ENCODE measurements at regions not wholly inside any gene's neighbourhood (a gene's known extent, or its start where the extent isn't known, plus 50 kb on each side); places are given as distances from the start of the nearest gene placed in this dataset.
"Not testable (repeated sequence)": the region's sequence is repeated elsewhere in the genome, so short reads cannot be mapped to it uniquely, and the experiment has no call there.

- not testable (repeated sequence) for DNase-seq (ENCODE audit: low read depth)
These were observed 2296.2 kb upstream of the RAG2 start for GRCh38 chr11:38894201-38894600.

DNA sequence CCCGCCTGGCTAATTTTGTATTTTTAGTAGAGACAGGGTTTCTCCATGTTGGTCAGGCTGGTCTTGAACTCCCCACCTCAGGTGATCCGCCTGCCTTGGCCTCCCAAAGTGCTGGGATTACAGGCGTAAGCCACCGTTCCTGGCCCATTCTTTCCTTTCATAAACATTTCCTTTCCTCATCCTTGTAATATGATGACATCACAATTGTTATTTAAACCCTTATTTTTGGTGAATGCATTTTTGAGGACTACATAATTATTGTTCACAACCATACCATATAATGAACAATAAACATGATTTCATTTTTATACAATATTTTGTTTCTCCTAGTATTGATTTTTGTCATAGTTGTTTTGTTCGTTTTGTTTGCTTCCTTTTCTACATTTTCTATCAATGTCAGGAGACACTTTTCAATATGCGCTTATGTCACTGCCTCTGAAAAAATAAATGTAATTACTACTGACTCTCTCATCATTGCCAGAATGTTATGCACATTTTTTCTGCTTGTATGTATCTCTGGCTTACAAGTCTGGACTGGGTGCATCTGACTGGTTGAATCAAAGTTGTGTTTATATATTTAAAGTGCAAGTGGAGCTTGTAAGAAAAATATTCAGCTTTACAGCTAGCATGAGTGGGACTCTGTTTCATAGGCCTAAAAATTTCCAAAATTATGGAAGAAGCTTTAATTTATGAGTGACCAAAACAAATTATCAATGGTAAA is 2286.3 kb upstream of the RAG2 start:
- DNase-seq (ENCODE audit: low read depth): no peak

- DNase-seq (ENCODE audit: low read depth): no peak
These were observed 2269.3 kb upstream of the RAG2 start for GRCh38 chr11:38867338-38867737.

- no peak for DNase-seq (ENCODE audit: low read depth)
These were observed 2267.9 kb upstream of the RAG2 start for GRCh38 chr11:38865922-38866321.

DNA sequence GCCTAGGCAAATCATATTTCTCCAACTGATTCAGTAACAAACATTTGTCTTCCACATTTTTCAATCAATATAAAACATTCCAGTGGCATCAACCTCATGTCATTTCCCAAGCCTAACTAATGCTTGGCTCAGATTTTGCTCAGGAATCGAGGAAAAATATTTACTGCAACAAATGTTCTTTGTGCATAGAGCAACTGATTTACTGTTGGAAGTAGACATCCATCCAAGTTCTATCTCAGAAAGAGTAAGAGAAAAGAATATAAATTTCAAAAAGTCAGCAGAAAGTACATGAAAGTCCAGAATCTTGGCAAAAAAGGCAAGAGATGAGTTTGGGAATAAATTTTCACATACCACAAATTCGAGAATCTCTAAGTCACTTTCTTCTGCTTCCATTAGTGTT is 2245.0 kb upstream of the RAG2 start:
- DNase-seq (ENCODE audit: low read depth): no peak

DNA sequence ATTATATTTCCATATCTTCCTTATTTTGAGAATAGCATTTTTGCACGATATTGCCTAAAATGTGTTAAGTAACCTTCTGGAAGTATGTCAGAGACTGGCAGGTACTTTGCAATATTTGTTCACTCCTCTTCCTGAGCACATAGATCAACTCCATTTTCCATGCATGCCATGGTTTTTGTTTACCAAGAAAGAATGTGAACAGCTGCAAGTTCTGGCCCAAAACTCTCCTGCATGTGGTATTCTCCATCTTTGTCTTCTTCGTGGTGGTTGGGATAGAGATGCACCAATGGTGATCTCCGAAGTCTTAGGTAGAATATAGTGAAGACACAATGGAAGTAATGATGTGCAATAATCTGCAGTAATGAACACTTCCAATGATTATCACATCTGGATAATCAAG is 2241.0 kb upstream of the RAG2 start:
- no peak for DNase-seq (ENCODE audit: low read depth)

GRCh38 chr11:38835966-38836365 is 2237.9 kb upstream of the RAG2 start:
- DNase-seq (ENCODE audit: low read depth): no peak

DNA sequence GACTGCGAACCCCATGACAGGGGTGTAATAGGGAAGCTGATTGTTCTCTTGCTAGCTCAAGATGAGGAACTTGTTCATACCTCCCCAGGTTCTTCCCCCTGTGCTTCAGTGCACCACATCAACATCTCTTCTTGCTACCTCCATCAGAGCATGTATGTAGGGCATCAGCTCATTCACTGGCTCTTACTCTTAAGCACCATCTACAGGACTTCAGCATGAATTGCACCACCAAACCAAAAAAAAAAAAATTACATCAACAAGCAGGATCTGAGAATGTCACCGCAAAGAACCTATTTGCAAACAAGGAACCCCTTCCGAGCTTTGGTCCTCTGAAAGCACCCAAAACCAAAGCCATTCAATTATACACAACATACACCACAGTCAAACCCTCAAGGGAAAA is 2226.5 kb upstream of the RAG2 start:
- no peak for DNase-seq (ENCODE audit: low read depth)

- DNase-seq (ENCODE audit: low read depth): not testable (repeated sequence)
These were observed 2223.8 kb upstream of the RAG2 start for GRCh38 chr11:38821786-38822185.

GRCh38 chr11:38819981-38820380 is 2221.9 kb upstream of the RAG2 start:
- no peak for DNase-seq (ENCODE audit: low read depth)

- DNase-seq (ENCODE audit: low read depth): no peak
These were observed 2220.7 kb upstream of the RAG2 start for GRCh38 chr11:38818720-38819119.

DNA sequence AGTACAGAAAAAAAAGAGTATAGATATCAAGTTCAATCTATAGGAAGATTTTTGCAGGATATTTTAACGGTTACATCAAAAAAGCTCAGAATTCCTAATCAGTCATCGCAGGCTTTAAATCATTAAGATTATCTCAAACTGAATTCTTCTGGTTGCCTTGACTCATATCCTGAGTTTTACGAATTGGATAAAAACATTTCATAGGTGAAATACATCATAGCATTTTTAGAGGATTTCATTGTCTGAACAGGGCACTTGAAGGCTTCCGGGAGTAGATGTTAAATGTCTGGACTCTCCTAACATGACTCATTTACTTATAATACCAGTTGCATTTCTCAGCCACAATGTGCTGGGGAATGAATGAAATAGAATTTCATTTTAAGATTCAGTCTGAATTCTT is 2216.6 kb upstream of the RAG2 start:
- no peak for DNase-seq (ENCODE audit: low read depth)

DNA sequence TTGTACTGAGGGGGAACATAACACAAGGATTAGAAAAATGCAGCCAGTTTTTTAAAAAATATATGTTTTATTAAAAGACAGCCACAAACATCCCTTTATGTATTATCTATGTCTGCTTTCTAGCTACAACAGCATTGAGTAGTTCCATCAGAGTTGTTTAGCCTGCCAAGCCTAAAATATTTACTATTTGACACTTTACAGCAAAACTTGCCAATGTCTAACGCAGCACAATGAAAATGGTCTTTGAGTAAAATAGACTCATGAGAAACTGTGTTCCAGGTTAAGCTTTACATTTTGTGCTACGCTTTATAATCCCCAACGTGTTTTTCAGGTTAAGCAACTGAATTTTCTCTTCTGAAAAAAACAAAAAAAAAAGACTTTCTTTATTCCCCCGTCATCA is 2211.5 kb upstream of the RAG2 start:
- DNase-seq (ENCODE audit: low read depth): no peak

DNA sequence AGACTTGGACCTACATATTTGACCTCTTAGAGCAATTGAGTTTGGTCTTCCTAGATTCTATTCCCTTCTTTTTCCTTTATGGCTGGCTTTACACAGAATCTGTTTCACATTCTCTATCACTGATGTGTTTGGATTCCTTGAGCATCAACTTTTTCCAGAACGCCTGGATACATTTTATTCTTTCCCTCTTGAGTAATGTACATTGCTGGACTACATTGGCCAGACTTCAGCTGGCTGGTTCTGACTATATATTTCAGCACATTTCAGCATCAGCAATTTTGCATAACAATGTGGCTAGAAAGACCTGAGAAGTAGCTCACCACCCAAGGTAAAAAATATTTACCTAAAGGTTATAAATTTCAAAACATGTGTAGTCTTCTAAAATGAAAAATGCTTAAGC is 2198.2 kb upstream of the RAG2 start:
- DNase-seq (ENCODE audit: low read depth): no peak

DNA sequence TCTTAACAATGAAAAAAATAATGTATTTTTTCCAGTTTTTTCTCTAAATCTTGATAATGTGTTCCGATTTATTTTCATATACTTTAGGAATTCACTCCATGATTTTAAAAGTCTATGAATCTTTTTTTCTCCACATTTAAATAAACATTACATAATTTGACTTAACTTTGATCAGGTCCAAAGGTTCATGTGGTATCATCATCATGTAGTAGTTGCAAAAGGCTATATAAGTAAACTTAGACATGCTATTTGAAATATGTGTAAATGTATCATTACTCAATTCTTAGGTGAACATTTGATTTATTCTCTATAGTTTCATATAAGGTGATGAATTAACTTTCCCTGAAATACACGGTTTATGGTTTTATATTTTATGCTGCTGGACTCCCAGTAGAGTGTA is 2197.0 kb upstream of the RAG2 start:
- no peak for DNase-seq (ENCODE audit: low read depth)

DNA sequence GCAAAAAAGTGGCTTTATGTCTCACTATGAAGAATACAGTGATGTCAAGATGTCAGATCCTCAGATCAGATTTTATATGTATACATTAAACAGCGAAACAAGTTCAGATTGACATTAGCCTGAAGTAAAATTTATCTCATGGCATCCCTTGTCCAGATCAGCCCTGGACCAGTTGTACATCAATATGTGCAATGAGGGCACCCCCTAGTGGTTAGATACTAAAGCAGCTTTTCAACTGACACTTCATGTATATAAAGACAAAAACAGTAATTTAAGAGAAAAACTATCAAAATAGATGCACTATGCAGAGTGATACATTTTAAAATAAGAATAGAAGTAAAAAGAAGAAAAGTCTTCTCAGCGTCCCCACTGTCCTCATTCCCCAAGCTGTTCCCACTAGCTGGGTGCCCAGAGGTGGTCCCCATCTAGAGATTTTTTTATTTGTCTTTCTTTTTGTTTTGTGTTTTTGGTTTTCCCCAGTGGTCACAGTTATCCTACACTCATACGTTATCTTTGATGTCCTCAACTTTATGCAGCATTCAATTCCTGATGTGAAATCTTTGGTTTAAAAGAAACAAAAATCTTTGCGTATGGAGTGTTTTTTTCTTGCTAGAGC is 2193.4 kb upstream of the RAG2 start:
- DNase-seq (ENCODE audit: low read depth): no peak

- DNase-seq (ENCODE audit: low read depth): no peak
These were observed 2190.5 kb upstream of the RAG2 start for GRCh38 chr11:38788561-38788960.

GRCh38 chr11:38784164-38784563 is 2186.1 kb upstream of the RAG2 start:
- DNase-seq (ENCODE audit: low read depth): no peak

DNA sequence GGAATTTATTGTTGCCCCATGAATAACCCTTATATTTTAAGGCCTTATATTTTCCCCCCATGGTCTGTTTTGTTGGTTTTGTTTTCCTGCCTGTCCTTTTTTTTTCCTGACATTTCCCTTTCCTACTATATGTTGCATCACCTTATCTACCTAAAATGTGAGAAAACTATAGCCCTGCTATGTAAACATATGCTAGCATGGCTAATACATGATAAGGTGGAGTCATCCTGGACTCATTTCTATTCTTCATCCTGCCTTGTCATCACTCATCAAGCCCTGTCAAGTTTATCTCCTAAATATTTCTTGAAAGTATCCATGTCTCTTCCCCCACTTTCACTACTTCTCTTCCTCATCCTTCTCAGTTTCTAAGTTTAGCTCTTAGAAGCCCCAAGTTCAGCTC is 2168.8 kb upstream of the RAG2 start:
- no peak for DNase-seq (ENCODE audit: low read depth)

GRCh38 chr11:38759394-38759793 is 2161.4 kb upstream of the RAG2 start:
- DNase-seq (ENCODE audit: low read depth): no peak

- no peak for DNase-seq (ENCODE audit: low read depth)
These were observed 2158.5 kb upstream of the RAG2 start for GRCh38 chr11:38756537-38756936.

DNA sequence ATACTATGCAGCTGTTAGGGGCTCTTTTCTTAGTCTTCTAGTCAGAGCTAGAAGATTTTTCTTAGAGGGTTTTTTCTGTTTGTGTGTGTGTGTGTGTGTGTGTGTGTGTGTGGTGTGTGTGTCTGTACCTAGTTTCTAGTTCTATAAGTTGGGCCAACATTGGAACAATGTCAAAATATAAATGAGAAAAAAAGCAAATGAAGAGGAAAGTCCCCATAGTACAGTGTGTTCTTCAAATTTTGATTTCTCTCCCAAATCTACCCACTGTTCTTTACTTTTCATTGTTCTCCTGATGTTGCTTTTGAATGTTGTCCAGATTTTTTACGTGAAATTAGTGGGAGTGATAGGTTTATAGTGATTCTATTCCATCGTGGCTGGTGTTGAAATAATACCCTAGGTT is 2153.4 kb upstream of the RAG2 start:
- no peak for DNase-seq (ENCODE audit: low read depth)

DNA sequence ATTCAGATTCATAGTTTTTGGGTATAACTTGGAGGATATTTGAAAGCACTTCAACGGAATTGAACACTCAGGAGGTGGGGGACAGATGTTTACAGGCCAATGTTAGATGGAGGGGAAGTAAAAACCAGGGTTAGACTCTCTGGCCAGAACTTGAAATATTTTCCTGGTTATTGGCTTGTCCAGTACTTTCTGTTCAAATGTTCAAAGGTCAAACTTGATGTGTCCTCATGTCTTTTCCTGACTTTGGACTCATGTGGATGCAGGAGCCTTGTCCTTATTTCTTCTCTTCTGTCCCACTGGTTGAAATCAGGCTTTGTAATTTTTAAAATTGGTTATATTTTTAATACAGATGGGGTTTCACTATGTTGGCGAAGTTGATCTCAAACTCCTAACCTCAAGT is 2148.5 kb upstream of the RAG2 start:
- DNase-seq (ENCODE audit: low read depth): not testable (repeated sequence)

- no peak for DNase-seq (ENCODE audit: low read depth)
These were observed 2125.3 kb upstream of the RAG2 start for GRCh38 chr11:38723361-38723760.
